Breast epithelium (tissue), 3 donors: ENCODE measurements at regions not wholly inside any gene's neighbourhood (a gene's known extent, or its start where the extent isn't known, plus 50 kb on each side); places are given as distances from the start of the nearest gene placed in this dataset.

Experiments used
- POLR2A ChIP-seq: fragments of 450-650 bp; IDR thresholded peaks from one replicate; pipeline ENCODE4 v1.6.1; 2016; ENCODE audit warnings: antibody characterized with exemption, mild to moderate bottlenecking, moderate library complexity
- POLR2AphosphoS5 ChIP-seq, 3 donors: sonication (generic); formaldehyde crosslinking; IDR thresholded peaks; one replicate each; pipeline ENCODE4 v1.6.1; 2017; ENCODE audit warnings: antibody characterized with exemption in 3 of 3
- TF ChIP-seq, protein P1 (sequence below), 3 donors: fragments of 450-650 bp; IDR thresholded peaks; one replicate each; pipeline ENCODE4 v1.5.1; 2016 to 2017; ENCODE audit warnings: antibody characterized with exemption in 3 of 3, mild to moderate bottlenecking in 3 of 3, moderate library complexity in 3 of 3

DNA sequence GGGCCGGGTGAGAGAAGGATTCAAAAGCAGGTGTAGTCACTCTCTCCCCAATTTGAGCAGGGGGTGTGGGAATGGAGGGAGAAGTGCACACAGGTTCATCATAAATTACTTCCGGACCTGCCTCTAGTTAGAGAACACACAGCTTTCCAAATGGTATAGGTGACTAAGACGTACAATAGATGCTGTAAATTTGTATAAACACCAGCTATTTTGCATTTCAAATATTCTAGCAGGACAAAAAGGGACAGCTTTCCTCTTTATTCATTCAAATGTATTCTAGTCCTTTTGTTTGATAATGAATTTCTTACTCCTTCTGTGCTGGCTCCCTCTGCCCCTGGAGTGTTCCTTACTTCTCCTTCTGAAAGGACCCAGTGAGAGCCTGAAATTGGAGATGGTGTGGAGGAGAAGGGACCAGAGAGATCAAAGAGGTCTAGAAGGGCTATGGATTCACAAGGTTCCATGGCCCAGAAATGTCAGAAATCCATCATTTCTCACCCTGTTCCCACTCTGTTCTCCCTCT, 53.2 kb upstream of the SH3BP4 start:
- TF ChIP-seq POLR2A: no peak
- TF ChIP-seq, protein P1, sequence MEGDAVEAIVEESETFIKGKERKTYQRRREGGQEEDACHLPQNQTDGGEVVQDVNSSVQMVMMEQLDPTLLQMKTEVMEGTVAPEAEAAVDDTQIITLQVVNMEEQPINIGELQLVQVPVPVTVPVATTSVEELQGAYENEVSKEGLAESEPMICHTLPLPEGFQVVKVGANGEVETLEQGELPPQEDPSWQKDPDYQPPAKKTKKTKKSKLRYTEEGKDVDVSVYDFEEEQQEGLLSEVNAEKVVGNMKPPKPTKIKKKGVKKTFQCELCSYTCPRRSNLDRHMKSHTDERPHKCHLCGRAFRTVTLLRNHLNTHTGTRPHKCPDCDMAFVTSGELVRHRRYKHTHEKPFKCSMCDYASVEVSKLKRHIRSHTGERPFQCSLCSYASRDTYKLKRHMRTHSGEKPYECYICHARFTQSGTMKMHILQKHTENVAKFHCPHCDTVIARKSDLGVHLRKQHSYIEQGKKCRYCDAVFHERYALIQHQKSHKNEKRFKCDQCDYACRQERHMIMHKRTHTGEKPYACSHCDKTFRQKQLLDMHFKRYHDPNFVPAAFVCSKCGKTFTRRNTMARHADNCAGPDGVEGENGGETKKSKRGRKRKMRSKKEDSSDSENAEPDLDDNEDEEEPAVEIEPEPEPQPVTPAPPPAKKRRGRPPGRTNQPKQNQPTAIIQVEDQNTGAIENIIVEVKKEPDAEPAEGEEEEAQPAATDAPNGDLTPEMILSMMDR (IDR thresholded peaks at IDR 0.05): no peak
- no peak for TF ChIP-seq POLR2AphosphoS5 (IDR thresholded peaks at IDR 0.05)
